Esophagus squamous epithelium (tissue), 5 donors: ENCODE measurements at regions not wholly inside any gene's neighbourhood (a gene's known extent, or its start where the extent isn't known, plus 50 kb on each side); places are given as distances from the start of the nearest gene placed in this dataset.

Experiments used
- DNase-seq: peaks from one replicate; lab custom pipeline; 2025; lab: John Stamatoyannopoulos, UW
- H3K27ac ChIP-seq, 4 donors: fragments of 200-600 bp; sonication (generic); one replicate each; pipeline ENCODE4 v1.5.1; 2016 to 2019; ENCODE audit warnings: mild to moderate bottlenecking in 1 of 4
- H3K27me3 ChIP-seq, 4 donors: fragments of 200-600 bp; sonication (generic); 1 replicate in 3 of 4; 2 replicates in 1 of 4; pipeline versions ENCODE4 v1.5.1 to v1.6.0; 2017 to 2021; ENCODE audit warnings: antibody characterized with exemption in 1 of 4
- H3K36me3 ChIP-seq, 3 donors: fragments of 200-600 bp; sonication (generic); one replicate each; pipeline ENCODE4 v1.5.1; 2016 to 2019
- H3K4me1 ChIP-seq, 3 donors: fragments of 200-600 bp; sonication (generic); one replicate each; pipeline ENCODE4 v1.5.1; 2017 to 2019
- H3K4me3 ChIP-seq, 4 donors: fragments of 200-600 bp; sonication (generic); 1 replicate in 3 of 4; 2 replicates in 1 of 4; pipeline ENCODE4 v1.5.1; 2016 to 2019; ENCODE audit warnings: mild to moderate bottlenecking in 2 of 4, moderate library complexity in 1 of 4
- H3K9me3 ChIP-seq, 3 donors: fragments of 200-600 bp; sonication (generic); one replicate each; pipeline ENCODE4 v1.5.1; 2016 to 2019
- POLR2A ChIP-seq, 4 donors: fragments of 450-650 bp; IDR thresholded peaks; one replicate each; pipeline ENCODE4 v1.6.1; 2017; ENCODE audit warnings: antibody characterized with exemption in 4 of 4, mild to moderate bottlenecking in 4 of 4, moderate library complexity in 3 of 4
- WGBS, 2 donors: methylation state at CpG; one replicate each; pipeline ENCODE4 v1.1.5; 2018; 5-methylcytosine and 5-hydroxymethylcytosine counted together
- intact Hi-C: fragments of 100-400 bp; cut with DNase I; formaldehyde crosslinking; loops from one replicate; pipeline ENCODE4 v1.15.0; 2022
- TF ChIP-seq, protein P1 (sequence below), 6 experiments: fragments of 450-650 bp in 4 of 6; fragments of 200-600 bp in 2 of 6; sonication (generic) in 2 of 6; IDR thresholded peaks; one replicate each; pipeline ENCODE4 v1.5.1; 2016 to 2019; ENCODE audit warnings: antibody characterized with exemption in 6 of 6, mild to moderate bottlenecking in 4 of 6, moderate library complexity in 4 of 6
- donor health status: DM: yes; HTN: yes; CAD: no.

DNA sequence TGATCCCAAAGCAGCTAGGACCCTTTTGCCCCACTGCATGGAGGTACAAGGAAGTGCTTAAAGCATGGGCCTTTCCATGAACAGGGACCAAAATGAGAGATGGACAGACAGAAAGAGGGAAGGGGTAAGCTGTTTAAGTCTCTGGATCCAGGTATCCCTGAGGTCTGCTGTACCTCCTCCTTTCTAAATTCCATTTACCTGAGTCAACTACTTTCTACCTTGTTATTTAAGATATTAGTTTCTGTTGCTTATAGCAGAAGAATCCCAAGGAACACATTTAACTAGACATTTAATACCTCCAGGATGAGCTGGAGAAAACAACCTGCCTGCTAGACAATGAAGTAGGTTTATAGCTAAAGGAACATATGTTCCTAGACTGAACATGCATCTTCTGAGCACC, 157.6 kb upstream of the TMCC3 start:
- Histone ChIP-seq H3K4me1 (peaks cover 0 to 5% (median 0%) of the 10 kb centered on the region in 3 donors), H3K36me3 (no peaks in the 10 kb centered on the region), H3K27ac (no peak overlapping the region), H3K9me3 (peaks cover 0 to 20% (median 4%) of the 10 kb centered on the region in 3 donors), H3K4me3 (no peak overlapping the region), H3K27me3 (no peaks in the 10 kb centered on the region)
- DNase-seq: no peak
- intact Hi-C loops: no loop called here
- no peak for TF ChIP-seq POLR2A (IDR thresholded peaks at IDR 0.05)
- TF ChIP-seq, protein P1, sequence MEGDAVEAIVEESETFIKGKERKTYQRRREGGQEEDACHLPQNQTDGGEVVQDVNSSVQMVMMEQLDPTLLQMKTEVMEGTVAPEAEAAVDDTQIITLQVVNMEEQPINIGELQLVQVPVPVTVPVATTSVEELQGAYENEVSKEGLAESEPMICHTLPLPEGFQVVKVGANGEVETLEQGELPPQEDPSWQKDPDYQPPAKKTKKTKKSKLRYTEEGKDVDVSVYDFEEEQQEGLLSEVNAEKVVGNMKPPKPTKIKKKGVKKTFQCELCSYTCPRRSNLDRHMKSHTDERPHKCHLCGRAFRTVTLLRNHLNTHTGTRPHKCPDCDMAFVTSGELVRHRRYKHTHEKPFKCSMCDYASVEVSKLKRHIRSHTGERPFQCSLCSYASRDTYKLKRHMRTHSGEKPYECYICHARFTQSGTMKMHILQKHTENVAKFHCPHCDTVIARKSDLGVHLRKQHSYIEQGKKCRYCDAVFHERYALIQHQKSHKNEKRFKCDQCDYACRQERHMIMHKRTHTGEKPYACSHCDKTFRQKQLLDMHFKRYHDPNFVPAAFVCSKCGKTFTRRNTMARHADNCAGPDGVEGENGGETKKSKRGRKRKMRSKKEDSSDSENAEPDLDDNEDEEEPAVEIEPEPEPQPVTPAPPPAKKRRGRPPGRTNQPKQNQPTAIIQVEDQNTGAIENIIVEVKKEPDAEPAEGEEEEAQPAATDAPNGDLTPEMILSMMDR (IDR thresholded peaks at IDR 0.05): no peak

DNA sequence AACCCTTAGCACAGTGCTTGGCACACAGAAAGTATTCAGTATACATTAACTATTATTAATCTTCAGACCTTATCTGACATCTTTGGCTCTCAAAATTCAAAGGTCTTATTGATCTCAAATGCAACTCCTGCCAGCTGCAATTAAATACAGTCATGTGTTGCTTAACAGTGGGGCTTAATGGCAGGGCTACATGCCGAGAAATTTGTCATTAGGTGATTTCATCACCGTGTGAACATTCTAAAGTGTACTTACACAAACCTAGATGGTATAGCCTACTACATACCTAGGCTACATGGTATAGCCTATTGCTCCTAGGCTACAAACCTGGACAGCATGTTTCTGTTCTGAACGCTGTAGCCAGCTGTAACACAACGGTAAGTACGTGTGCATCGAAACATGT, 156.3 kb upstream of the TMCC3 start:
- Histone ChIP-seq H3K36me3 (no peaks in the 10 kb centered on the region), H3K27me3 (no peaks in the 10 kb centered on the region), H3K27ac (no peak overlapping the region), H3K9me3 (peaks cover 0 to 9% (median 0%) of the 10 kb centered on the region in 3 donors), H3K4me1 (peaks cover 0 to 5% (median 0%) of the 10 kb centered on the region in 3 donors), H3K4me3 (no peak overlapping the region)
- 68 to 74% methylated on average over 6 of the region's 6 CpGs for WGBS, 2 donors
- no peak for DNase-seq
- intact Hi-C loops: no loop called here
- TF ChIP-seq, protein P1 (IDR thresholded peaks at IDR 0.05): no peak
- TF ChIP-seq POLR2A (IDR thresholded peaks at IDR 0.05): no peak

DNA sequence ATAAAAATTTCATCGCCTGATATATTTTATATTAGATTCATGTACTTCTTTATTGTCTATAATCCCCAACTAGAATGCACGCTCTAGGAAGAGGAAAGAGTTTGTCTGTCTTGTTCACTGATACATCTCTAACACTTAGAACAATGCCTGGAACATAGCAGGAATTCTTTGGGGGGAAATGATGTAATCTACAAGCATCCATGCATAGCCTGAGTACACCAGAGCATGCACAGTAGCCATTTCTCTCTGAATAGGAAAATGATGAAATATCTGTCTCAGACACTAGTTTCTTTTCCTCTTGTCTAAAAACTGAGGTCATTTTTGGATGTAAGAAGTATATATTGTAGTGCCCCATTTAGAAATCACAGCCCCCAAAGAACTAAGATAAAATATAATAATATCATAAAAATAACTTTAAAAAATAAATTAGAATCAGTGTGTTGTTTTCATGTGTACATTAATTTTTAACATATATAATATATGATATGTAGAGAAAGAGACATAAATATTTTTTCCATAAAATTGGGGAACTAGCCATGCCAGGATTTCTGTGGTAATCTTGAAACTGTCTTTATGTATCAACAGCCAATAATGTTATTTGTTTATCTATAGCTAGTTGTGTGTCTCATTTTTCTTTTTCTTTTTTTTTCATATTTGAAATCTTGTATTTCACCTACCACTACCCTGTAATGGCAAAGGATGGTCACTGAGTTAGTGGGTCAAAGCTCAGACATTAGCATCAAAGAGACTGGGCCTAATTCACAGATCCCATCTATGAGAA, 155.6 kb upstream of the TMCC3 start:
- Histone ChIP-seq H3K27ac (no peak overlapping the region), H3K9me3 (peaks cover 0 to 3% (median 0%) of the 10 kb centered on the region in 3 donors), H3K27me3 (no peaks in the 10 kb centered on the region), H3K36me3 (no peaks in the 10 kb centered on the region), H3K4me3 (no peak overlapping the region), H3K4me1 (peaks cover 0 to 5% (median 0%) of the 10 kb centered on the region in 3 donors)
- intact Hi-C loops: no loop called here
- TF ChIP-seq, protein P1 (IDR thresholded peaks at IDR 0.05): no peak
- TF ChIP-seq POLR2A (IDR thresholded peaks at IDR 0.05): no peak
- no peak for DNase-seq
- 64 to 69% methylated on average over 2 of the region's 2 CpGs for WGBS, 2 donors

DNA sequence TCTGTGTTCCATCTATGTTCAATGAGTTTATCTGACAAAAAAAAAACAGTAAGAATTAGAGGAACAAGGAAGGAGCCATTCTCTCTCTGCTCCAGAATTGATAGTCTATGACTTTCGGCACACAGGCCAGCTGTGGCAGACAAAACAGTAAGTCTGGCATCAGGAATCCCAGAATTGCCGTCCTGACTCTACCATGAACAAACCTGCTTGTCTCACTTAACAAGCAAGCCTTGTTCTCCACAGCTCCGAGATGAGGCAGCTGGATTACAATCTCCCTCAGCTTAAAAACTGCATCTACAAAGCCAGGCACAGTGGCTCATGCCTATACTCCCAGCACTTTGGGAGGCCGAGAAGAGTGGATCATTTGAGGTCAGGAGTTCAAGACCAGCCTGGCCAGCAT, 153.6 kb upstream of the TMCC3 start:
- DNase-seq: no peak
- Histone ChIP-seq H3K4me1 (peaks cover 0 to 5% (median 0%) of the 10 kb centered on the region in 3 donors), H3K27ac (no peak overlapping the region), H3K27me3 (no peaks in the 10 kb centered on the region), H3K36me3 (no peaks in the 10 kb centered on the region), H3K9me3 (no peaks in the 10 kb centered on the region), H3K4me3 (no peak overlapping the region)
- 38 to 63% methylated on average over 2 to 4 of the region's 4 CpGs for WGBS, 2 donors
- intact Hi-C loops: no loop called here
- TF ChIP-seq, protein P1 (IDR thresholded peaks at IDR 0.05): no peak
- no peak for TF ChIP-seq POLR2A (IDR thresholded peaks at IDR 0.05)

DNA sequence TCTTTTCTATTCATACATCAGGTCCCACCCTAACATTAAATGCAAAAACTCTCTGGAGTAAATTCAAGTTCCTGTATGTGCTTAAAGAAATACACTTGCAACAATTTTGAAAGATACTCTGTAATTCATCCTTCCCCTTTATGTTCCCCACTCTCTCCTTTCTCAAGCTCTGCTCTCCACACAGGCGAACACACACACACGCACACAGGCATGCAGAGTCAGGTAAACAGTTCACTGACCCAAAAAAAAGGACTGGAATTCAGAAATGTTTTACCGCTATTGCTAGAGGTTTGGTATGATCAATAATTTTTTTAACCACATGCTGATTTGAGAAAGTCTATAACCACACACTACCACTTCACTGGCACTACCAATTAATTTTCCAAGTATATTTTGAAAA, 152.4 kb upstream of the TMCC3 start:
- 81 to 84% methylated on average over 3 of the region's 3 CpGs for WGBS, 2 donors
- no peak for DNase-seq
- Histone ChIP-seq H3K27me3 (no peaks in the 10 kb centered on the region), H3K4me3 (no peak overlapping the region), H3K4me1 (peaks cover 0 to 5% (median 0%) of the 10 kb centered on the region in 3 donors), H3K27ac (no peak overlapping the region), H3K36me3 (no peaks in the 10 kb centered on the region), H3K9me3 (no peaks in the 10 kb centered on the region)
- intact Hi-C loops: no loop called here
- TF ChIP-seq, protein P1 (IDR thresholded peaks at IDR 0.05): no peak
- TF ChIP-seq POLR2A (IDR thresholded peaks at IDR 0.05): no peak
